Smooth muscle cell (in vitro differentiated cells): ENCODE measurements at regions not wholly inside any gene's neighbourhood (a gene's known extent, or its start where the extent isn't known, plus 50 kb on each side); places are given as distances from the start of the nearest gene placed in this dataset.

Source experiments
- DNase-seq: peaks from one replicate; lab custom pipeline; 2025; ENCODE audit not compliant: unreplicated experiment; lab: John Stamatoyannopoulos, UW
- H2AFZ ChIP-seq: fragments of 200-600 bp; sonication (generic); 2 replicates; pipeline ENCODE4 v1.6.0; 2016; ENCODE audit warnings: antibody characterized with exemption, low read depth, mild to moderate bottlenecking
- H3F3A ChIP-seq: fragments of 200-600 bp; sonication (generic); 2 replicates; pipeline ENCODE4 v1.6.0; 2017; ENCODE audit warnings: antibody characterized with exemption, low read depth
- H3K27ac ChIP-seq: fragments of 200-600 bp; sonication (generic); 2 replicates; pipeline ENCODE4 v1.5.1; 2016; ENCODE audit warnings: low read depth, mild to moderate bottlenecking
- H3K27me3 ChIP-seq: fragments of 200-600 bp; sonication (generic); 2 replicates; pipeline ENCODE4 v1.6.1; 2016; ENCODE audit warnings: low read depth, mild to moderate bottlenecking
- H3K36me3 ChIP-seq: fragments of 200-600 bp; sonication (generic); 2 replicates; pipeline ENCODE4 v1.5.1; 2016; ENCODE audit warnings: low read depth
- H3K4me1 ChIP-seq: fragments of 200-600 bp; sonication (generic); 2 replicates; pipeline ENCODE4 v1.5.1; 2016; ENCODE audit warnings: low read depth
- H3K4me2 ChIP-seq: fragments of 200-600 bp; sonication (generic); 2 replicates; pipeline ENCODE4 v1.6.0; 2016; ENCODE audit warnings: mild to moderate bottlenecking
- H3K4me3 ChIP-seq: fragments of 200-600 bp; sonication (generic); 2 replicates; pipeline ENCODE4 v1.5.1; 2016; ENCODE audit warnings: mild to moderate bottlenecking
- H3K79me2 ChIP-seq: fragments of 200-600 bp; sonication (generic); 2 replicates; pipeline ENCODE4 v1.6.0; 2016; ENCODE audit warnings: low read depth, mild to moderate bottlenecking
- H3K9ac ChIP-seq: fragments of 200-600 bp; sonication (generic); 2 replicates; pipeline ENCODE4 v1.6.0; 2016; ENCODE audit warnings: low read depth
- H3K9me3 ChIP-seq: fragments of 200-600 bp; sonication (generic); replicated peaks from 2 replicates; pipeline ENCODE4 v1.5.1; 2016; ENCODE audit warnings: low read depth
- H4K20me1 ChIP-seq: fragments of 200-600 bp; sonication (generic); 2 replicates; pipeline ENCODE4 v1.6.0; 2016; ENCODE audit warnings: low read depth
- CTCF ChIP-seq: fragments of 200-600 bp; sonication (generic); IDR thresholded peaks from 2 replicates; pipeline ENCODE4 v1.5.1; 2017; ENCODE audit warnings: borderline replicate concordance, mild to moderate bottlenecking, antibody characterized with exemption; ENCODE audit not compliant: insufficient read depth, poor library complexity, severe bottlenecking
- WGBS: methylation state at CpG from one replicate; pipeline ENCODE4 v1.1.7; 2016; ENCODE audit warnings: low lambda C conversion rate; 5-methylcytosine and 5-hydroxymethylcytosine counted together

- DNase-seq = no peak
- TF ChIP-seq CTCF = no peak
- H3K27me3 ChIP-seq = no peaks in the 10 kb centered on the region
- no peaks in the 10 kb centered on the region for H3K79me2 ChIP-seq
- 95% methylated on average over 1 of the region's 1 CpG for WGBS
- no peaks in the 10 kb centered on the region for H3K4me1 ChIP-seq
- H3F3A ChIP-seq = no peaks in the 10 kb centered on the region
- H2AFZ ChIP-seq = no peak overlapping the region
- H3K4me2 ChIP-seq = no peak overlapping the region
- H3K9ac ChIP-seq = no peak overlapping the region
- H3K4me3 ChIP-seq = no peak overlapping the region
- H4K20me1 ChIP-seq = no peaks in the 10 kb centered on the region
- no peak overlapping the region for H3K27ac ChIP-seq
- no peaks in the 10 kb centered on the region for H3K9me3 ChIP-seq
- peaks cover 3% of the 10 kb centered on the region for H3K36me3 ChIP-seq
These were observed 864.1 kb downstream of the DIAPH3 start for GRCh38 chr13:59299584-59299983.

GRCh38 chr13:59300355-59301173 lies 863.2 kb downstream of the DIAPH3 start:
- no peak overlapping the region for H3K27ac ChIP-seq
- no peaks in the 10 kb centered on the region for H3K79me2 ChIP-seq
- H3K36me3 ChIP-seq = peaks cover 3% of the 10 kb centered on the region
- 82% methylated on average over 9 of the region's 9 CpGs for WGBS
- H3K4me3 ChIP-seq = no peak overlapping the region
- no peaks in the 10 kb centered on the region for H4K20me1 ChIP-seq
- no peaks in the 10 kb centered on the region for H3F3A ChIP-seq
- H3K9me3 ChIP-seq = no peaks in the 10 kb centered on the region
- no peak for TF ChIP-seq CTCF
- no peak for DNase-seq
- no peaks in the 10 kb centered on the region for H3K4me1 ChIP-seq
- no peak overlapping the region for H3K4me2 ChIP-seq
- no peak overlapping the region for H3K9ac ChIP-seq
- H3K27me3 ChIP-seq = no peaks in the 10 kb centered on the region
- H2AFZ ChIP-seq = no peak overlapping the region

- no peak overlapping the region for H2AFZ ChIP-seq
- H4K20me1 ChIP-seq = no peaks in the 10 kb centered on the region
- TF ChIP-seq CTCF = no peak
- H3K9ac ChIP-seq = no peak overlapping the region
- no peaks in the 10 kb centered on the region for H3F3A ChIP-seq
- no peak overlapping the region for H3K4me3 ChIP-seq
- no peak for DNase-seq
- H3K36me3 ChIP-seq = peaks cover 3% of the 10 kb centered on the region
- H3K27me3 ChIP-seq = no peaks in the 10 kb centered on the region
- WGBS = 88% methylated on average over 2 of the region's 2 CpGs
- no peaks in the 10 kb centered on the region for H3K79me2 ChIP-seq
- H3K4me2 ChIP-seq = no peak overlapping the region
- no peak overlapping the region for H3K27ac ChIP-seq
- no peaks in the 10 kb centered on the region for H3K4me1 ChIP-seq
- no peaks in the 10 kb centered on the region for H3K9me3 ChIP-seq
These were observed 862.6 kb downstream of the DIAPH3 start for GRCh38 chr13:59301174-59301567.

- H3K4me1 ChIP-seq = no peaks in the 10 kb centered on the region
- no peak overlapping the region for H3K27ac ChIP-seq
- H3K27me3 ChIP-seq = no peaks in the 10 kb centered on the region
- no peaks in the 10 kb centered on the region for H3K9me3 ChIP-seq
- H3K4me3 ChIP-seq = no peak overlapping the region
- TF ChIP-seq CTCF = no peak
- no peaks in the 10 kb centered on the region for H4K20me1 ChIP-seq
- no peak overlapping the region for H3K9ac ChIP-seq
- H2AFZ ChIP-seq = no peak overlapping the region
- DNase-seq = no peak
- H3K79me2 ChIP-seq = no peaks in the 10 kb centered on the region
- H3F3A ChIP-seq = no peaks in the 10 kb centered on the region
- H3K4me2 ChIP-seq = no peak overlapping the region
- H3K36me3 ChIP-seq = no peaks in the 10 kb centered on the region
These were observed 860.3 kb downstream of the DIAPH3 start for GRCh38 chr13:59303433-59303832.
